Stomach (tissue), 4 donors: ENCODE measurements at regions not wholly inside any gene's neighbourhood (a gene's known extent, or its start where the extent isn't known, plus 50 kb on each side); places are given as distances from the start of the nearest gene placed in this dataset.

Experiments used
- POLR2A ChIP-seq, 4 donors: fragments of 450-650 bp; IDR thresholded peaks; one replicate each; pipeline ENCODE4 v1.6.1; 2016; ENCODE audit warnings: antibody characterized with exemption in 4 of 4, control low read depth in 2 of 4, mild to moderate bottlenecking in 1 of 4, moderate library complexity in 1 of 4
- POLR2AphosphoS5 ChIP-seq, 3 donors: sonication (generic); formaldehyde crosslinking; IDR thresholded peaks; one replicate each; pipeline ENCODE4 v1.6.1; 2016; ENCODE audit warnings: antibody characterized with exemption in 3 of 3
- TF ChIP-seq, protein P1 (sequence below), 7 experiments: fragments of 450-650 bp in 4 of 7; fragments of 200-600 bp in 3 of 7; sonication (generic) in 3 of 7; IDR thresholded peaks; one replicate each; pipeline ENCODE4 v1.5.1; 2016 to 2019; ENCODE audit warnings: antibody characterized with exemption in 7 of 7, control low read depth in 2 of 7, mild to moderate bottlenecking in 1 of 7

DNA sequence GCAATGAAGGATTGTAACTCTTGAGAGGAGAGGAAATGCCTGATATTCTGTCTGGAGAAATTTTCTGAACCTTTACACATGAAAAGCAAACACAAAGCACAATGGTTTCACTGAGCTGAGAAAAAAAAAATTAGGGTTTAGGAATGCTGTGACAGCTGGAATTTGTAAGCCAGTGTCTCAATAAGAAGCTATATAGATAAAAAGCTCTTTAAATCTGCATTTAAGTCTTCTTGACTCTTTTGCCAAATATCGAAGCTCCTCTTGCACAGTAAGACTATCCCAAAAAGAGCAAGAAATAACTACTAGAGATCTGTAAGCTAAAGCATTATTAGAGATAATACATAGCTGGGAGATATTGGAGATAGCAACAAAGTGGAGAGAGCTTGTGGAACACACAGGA, 1334.0 kb upstream of the CITED2 start:
- TF ChIP-seq POLR2A (IDR thresholded peaks at IDR 0.05) (no peak), POLR2AphosphoS5 (IDR thresholded peaks at IDR 0.05) (no peak)
- TF ChIP-seq, protein P1, sequence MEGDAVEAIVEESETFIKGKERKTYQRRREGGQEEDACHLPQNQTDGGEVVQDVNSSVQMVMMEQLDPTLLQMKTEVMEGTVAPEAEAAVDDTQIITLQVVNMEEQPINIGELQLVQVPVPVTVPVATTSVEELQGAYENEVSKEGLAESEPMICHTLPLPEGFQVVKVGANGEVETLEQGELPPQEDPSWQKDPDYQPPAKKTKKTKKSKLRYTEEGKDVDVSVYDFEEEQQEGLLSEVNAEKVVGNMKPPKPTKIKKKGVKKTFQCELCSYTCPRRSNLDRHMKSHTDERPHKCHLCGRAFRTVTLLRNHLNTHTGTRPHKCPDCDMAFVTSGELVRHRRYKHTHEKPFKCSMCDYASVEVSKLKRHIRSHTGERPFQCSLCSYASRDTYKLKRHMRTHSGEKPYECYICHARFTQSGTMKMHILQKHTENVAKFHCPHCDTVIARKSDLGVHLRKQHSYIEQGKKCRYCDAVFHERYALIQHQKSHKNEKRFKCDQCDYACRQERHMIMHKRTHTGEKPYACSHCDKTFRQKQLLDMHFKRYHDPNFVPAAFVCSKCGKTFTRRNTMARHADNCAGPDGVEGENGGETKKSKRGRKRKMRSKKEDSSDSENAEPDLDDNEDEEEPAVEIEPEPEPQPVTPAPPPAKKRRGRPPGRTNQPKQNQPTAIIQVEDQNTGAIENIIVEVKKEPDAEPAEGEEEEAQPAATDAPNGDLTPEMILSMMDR (IDR thresholded peaks at IDR 0.05): no peak
